ENCODE measurements at regions not wholly inside any gene's neighbourhood (a gene's known extent, or its start where the extent isn't known, plus 50 kb on each side); places are given as distances from the start of the nearest gene placed in this dataset.

DNA sequence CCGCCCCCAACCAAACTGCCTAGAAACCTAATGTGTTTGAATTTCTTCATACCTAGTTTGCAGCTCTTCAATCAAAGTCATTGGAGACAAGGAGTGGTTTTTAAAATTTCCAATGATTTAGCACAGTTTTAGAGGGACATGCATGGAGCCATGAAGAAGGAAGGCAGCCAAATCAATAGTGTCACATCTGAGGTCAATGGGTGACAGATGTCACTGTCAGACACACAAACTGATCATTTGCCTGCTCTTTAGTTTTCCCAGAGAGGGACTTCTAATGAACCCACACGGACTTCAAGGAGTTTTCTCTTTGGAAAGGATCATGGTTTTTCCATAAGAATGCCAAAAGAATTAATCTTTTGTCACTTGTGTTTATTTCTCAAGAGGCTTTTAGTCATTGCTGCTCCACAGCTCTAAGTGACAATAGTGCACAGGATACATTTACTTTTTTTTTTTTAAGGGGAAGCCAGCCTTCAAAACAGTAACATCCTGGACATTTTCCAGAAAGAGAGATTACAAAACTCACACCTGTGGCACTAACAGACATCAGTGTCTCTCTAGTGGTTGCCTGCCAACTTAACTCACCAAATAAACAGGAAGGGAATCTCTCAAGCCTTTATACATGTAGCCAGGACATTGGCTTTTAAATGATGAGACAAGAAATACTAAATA is 251.1 kb upstream of the DIAPH2 start:
- FAIRE-seq (no peak), DNase-seq (no peak), ATAC-seq (no peak)
- H3K4me1 ChIP-seq: no peaks in the 10 kb centered on the region
- TF ChIP-seq CTCF (IDR thresholded peaks at IDR 0.05): no peak
- intact Hi-C loops (cut with DNase I): no loop called here
- no peak overlapping the region for H3K27ac ChIP-seq
- WGBS, 2 donors: 24 to 56% methylated on average over 2 of the region's 2 CpGs
- no peak overlapping the region for H3K4me3 ChIP-seq
- H3K9me3 ChIP-seq: no peaks in the 10 kb centered on the region
- H3K36me3 ChIP-seq: no peaks in the 10 kb centered on the region
- H3K27me3 ChIP-seq: no peaks in the 10 kb centered on the region

- no peaks in the 10 kb centered on the region for H3K36me3 ChIP-seq
- no peak overlapping the region for H3K27ac ChIP-seq
- no peaks in the 10 kb centered on the region for H3K4me1 ChIP-seq
- intact Hi-C loops (cut with DNase I): no loop called here
- H3K27me3 ChIP-seq: no peaks in the 10 kb centered on the region
- no peaks in the 10 kb centered on the region for H3K9me3 ChIP-seq
- DNase-seq (no peak), ATAC-seq (no peak), FAIRE-seq (peak; percentile 49)
- no peak overlapping the region for H3K4me3 ChIP-seq
- TF ChIP-seq CTCF (IDR thresholded peaks at IDR 0.05): no peak
- 77 to 88% methylated on average over 2 of the region's 2 CpGs for WGBS, 2 donors
Observed at GRCh38 chrX:96435378-96436035, 249.1 kb upstream of the DIAPH2 start.

GRCh38 chrX:96436105-96436504 is 248.5 kb upstream of the DIAPH2 start:
- Histone ChIP-seq H3K9me3 (no peaks in the 10 kb centered on the region), H3K27me3 (no peaks in the 10 kb centered on the region), H3K36me3 (no peaks in the 10 kb centered on the region), H3K4me1 (no peaks in the 10 kb centered on the region), H3K4me3 (no peak overlapping the region), H3K27ac (no peak overlapping the region)
- FAIRE-seq (no peak), DNase-seq (no peak), ATAC-seq (no peak)
- TF ChIP-seq CTCF (IDR thresholded peaks at IDR 0.05): no peak
- 49 to 67% methylated on average over 3 of the region's 3 CpGs for WGBS, 2 donors
- intact Hi-C loops (cut with DNase I): no loop called here

- intact Hi-C loops (cut with DNase I): no loop called here
- Histone ChIP-seq H3K4me1 (no peaks in the 10 kb centered on the region), H3K27ac (no peak overlapping the region), H3K4me3 (no peak overlapping the region), H3K9me3 (no peaks in the 10 kb centered on the region), H3K27me3 (peaks cover 0 to 7% (median 0%) of the 10 kb centered on the region in 4 donors), H3K36me3 (no peaks in the 10 kb centered on the region)
- FAIRE-seq: no peak
- no peak for TF ChIP-seq CTCF (IDR thresholded peaks at IDR 0.05)
- ATAC-seq: no peak
- no peak for DNase-seq
- WGBS, 2 donors: 69 to 94% methylated on average over 1 of the region's 1 CpG
Observed at GRCh38 chrX:96438803-96439202, 245.8 kb upstream of the DIAPH2 start.

DNA sequence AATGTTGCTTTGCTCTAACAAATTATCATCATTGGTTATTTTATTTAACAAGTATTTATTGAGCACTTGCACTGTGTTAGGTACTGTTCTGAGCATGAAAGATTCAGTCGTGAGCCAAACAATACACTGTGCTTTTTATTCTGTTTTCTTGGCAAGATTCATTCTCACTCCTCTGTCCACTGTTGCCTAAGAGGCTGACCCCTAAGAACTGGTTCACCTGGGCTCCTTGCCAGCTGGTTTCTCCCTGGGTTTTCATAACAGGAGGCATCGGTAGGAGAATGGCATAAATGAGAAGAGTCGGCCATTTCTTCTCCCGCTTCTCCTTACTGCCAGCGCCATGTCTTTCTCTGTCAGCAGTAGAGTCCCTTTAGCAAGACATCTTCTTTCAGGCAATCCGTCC is 243.7 kb upstream of the DIAPH2 start:
- H3K36me3 ChIP-seq: no peaks in the 10 kb centered on the region
- no peak overlapping the region for H3K4me3 ChIP-seq
- peaks cover 0 to 11% (median 0%) of the 10 kb centered on the region in 4 donors for H3K27me3 ChIP-seq
- ATAC-seq: no peak
- no peak overlapping the region for H3K27ac ChIP-seq
- H3K4me1 ChIP-seq: no peaks in the 10 kb centered on the region
- WGBS, 2 donors: 81 to 83% methylated on average over 6 of the region's 6 CpGs
- FAIRE-seq: no peak
- no peak for TF ChIP-seq CTCF (IDR thresholded peaks at IDR 0.05)
- DNase-seq: no peak
- no peaks in the 10 kb centered on the region for H3K9me3 ChIP-seq
- intact Hi-C loops (cut with DNase I): no loop called here

Measured in pancreas (tissue), 10 donors.